SHP77 (cell line): ENCODE measurements at regions not wholly inside any gene's neighbourhood (a gene's known extent, or its start where the extent isn't known, plus 50 kb on each side); places are given as distances from the start of the nearest gene placed in this dataset.
"Not testable (repeated sequence)": the region's sequence is repeated elsewhere in the genome, so short reads cannot be mapped to it uniquely, and the experiment has no call there.

ENCODE experiments used
- DNase-seq, 2 experiments: peaks; one replicate each; lab custom pipeline; 2025; lab: John Stamatoyannopoulos, UW

DNA sequence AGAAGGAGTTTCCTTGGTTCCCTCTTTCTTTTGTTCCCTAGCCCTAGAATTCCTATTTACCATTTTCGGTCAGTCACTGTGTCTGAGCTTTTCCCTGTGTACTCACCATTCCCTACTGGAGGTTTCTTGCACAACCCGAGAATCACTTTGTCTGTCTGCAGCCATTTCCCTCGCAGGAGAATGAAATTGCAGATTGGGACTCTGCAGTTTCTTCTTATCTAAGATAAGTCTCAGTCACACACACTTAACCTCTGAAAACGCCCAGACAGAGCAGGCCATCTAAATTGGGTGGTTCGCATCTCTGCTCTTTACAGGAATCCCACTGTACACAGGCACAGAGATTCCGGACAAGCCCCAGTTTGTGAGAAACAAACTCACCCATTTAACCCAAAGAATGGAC is 58.6 kb upstream of the CNTNAP2 start:
- no peak for DNase-seq

DNA sequence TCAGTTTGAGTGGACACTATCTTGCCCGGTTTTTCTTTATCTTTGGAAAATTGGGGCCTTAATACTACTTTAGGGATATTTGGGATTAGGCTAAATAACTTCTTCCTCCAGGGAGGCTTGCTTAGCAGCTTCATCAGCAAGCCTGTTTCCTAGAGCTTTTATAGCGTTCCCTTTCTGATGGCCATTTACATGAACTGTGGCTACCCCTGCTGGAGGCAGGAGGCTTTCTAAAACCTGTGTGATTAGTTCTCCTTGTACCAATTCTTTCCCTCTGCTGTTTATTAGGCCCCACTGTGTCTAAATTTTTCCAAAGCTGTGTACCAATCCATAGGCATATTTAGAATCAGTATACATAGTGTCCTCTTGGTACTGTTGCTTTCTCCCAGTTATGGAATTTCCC is 61.7 kb upstream of the CNTNAP2 start:
- no peak for DNase-seq

DNA sequence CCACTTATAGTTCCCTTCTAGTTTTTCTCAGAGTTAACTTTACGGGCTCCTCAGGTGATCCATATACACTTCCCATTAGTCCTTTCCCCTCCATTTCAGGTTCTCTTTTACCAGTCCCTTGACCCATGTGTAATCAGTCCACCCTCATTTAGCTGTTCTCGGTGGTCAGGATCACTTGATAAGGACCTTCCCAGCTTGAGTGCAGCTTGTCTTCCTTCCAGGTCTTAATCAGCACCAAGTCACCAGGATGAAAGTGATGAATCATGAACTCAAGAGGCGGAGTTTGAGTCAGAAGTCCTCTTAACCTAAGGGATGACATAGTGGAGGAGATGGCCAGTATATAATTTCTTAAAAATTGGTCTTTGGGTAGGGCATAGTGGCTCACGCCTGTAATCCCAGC is 63.1 kb upstream of the CNTNAP2 start:
- no peak for DNase-seq

DNA sequence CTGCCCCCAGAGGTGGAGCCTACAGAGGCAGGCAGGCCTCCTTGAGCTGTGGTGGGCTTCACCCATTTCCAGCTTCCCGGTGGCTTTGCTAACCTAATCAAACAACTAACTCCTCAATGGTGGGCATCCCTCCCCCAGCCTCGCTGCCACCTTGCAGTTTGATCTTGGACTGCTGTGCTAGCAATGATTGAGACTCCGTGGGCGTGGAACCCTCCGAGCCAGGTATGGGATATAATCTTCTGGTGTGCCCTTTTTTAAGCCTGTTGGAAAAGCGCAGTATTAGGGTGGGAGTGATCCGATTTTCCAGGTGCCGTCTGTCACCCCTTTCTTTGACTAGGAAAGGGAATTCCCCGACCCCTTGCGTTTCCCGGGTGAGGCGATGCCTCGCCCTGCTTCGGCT is 73.3 kb upstream of the CNTNAP2 start:
- DNase-seq: not testable (repeated sequence)

DNA sequence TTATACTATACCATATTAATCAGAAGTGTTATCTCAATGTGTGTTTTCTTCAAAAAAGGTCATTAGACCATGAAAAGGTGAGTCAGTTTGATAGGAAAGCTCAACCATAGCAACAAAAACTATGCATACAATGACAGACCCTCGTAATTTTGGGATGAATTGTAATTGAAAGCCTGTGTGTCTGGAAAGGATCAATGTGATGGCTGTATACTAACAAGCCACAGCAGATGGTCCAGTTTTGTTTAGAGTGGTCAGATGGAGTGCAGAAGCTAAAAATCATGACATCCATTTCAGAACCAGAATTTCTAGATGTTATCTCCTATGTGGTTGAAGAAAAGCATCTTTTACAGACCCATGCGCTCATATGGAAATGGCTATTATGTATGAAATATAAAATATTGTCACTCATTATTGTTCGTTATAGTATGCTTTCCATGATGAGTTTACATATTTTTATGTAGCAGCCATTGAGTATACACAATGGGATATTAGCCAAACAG is 88.3 kb upstream of the CNTNAP2 start:
- no peak for DNase-seq

DNA sequence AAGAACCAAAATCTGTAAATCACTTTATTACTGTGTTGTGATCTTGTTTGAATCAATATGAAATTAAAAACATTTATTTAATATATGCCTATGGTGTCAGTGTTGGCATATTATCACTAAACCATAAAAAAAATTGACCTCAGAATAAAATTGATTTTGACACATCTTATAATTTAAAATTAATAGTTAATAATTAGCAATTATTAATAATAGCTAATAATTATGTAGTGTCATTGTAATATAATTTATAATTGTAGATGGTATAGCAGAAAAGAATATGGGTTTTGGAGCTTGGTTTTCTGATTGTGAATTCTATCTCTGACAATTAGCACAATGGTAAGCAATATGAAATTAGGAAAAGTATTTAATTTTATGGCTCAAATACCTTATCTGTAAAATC is 89.4 kb upstream of the CNTNAP2 start:
- DNase-seq: no peak

DNA sequence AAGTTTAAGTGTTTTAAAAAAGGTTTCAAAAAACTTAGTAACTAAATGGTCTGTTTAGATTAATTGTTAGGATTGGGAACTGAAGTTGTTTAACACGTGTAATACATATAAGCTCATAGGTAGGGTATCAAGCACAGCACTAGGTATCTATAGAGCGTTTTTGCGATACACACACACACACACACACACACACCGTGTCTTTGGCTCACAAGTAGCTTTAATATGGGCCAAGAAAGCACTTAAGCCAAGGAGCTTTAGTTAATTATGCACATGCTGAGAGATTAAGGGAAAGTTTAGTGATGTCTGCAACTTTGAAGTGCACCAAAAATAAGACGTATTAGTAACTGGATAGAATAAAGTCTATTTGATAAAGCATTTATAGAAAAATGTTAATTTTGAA is 93.8 kb upstream of the CNTNAP2 start:
- DNase-seq: no peak

DNA sequence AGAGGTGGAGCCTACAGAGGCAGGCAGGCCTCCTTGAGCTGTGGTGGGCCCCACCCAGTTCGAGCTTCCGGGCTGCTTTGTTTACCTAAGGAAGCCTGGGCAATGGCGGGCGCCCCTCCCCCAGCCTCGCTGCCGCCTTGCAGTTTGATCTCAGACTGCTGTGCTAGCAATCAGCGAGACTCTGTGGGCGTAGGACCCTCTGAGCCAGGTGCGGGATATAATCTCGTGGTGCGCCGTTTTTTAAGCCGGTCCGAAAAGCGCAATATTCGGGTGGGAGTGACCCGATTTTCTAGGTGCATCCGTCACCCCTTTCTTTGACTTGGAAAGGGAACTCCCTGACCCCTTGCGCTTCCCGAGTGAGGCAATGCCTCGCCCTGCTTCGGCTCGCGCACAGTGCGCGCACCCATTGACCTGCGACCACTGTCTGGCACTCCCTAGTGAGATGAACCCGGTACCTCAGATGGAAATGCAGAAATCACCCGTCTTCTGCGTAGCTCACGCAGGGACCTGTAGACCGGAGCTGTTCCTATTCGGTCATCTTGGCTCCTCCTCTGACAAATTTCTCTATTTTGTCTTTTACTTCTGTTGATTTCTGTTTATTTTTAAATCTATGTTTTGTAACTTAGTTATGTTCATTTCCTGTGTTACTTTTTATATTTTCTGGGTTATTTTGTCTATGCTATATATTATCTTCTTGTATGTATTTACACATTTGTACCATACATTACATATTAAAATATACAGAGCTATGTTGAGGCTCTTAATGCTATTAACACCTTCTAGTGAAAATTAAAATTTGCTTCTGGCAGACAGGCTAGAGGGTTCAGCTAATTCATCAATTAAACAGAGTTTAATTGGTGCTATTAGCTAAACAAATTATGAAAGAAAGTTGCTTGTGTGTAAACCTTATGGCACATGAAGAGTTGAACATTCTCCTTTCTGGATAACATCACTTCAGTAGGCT is 97.3 kb upstream of the CNTNAP2 start:
- DNase-seq: peak; percentile 9 to 26

DNA sequence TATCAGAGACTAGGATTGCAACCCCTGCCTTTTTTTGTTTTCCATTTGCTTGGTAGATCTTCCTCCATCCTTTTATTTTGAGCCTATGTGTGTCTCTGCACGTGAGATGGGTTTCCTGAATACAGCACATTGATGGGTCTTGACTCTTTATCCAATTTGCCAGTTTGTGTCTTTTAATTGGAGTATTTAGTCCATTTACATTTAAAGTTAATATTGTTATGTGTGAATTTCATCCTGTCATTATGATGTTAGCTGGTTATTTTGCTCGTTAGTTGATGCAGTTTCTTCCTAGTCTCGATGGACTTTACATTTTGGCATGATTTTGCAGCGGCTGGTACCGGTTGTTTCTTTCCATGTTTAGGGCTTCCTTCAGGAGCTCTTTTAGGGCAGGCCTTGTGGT is 99.2 kb upstream of the CNTNAP2 start:
- not testable (repeated sequence) for DNase-seq

DNA sequence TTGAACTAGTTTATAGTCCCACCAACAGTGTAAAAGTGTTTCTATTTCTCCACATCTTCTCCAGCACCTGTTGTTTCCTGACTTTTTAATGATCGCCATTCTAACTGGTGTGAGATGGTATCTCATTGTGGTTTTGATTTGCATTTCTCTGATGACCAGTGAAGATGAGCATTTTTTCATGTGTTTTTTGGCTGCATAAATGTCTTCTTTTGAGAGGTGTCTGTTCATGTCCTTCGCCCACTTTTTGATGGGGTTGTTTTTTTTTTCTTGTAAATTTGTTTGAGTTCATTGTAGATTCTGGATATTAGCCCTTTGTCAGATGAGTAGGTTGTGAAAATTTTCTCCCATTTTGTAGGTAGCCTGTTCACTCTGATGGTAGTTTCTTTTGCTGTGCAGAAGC is 102.4 kb upstream of the CNTNAP2 start:
- DNase-seq: not testable (repeated sequence)

DNA sequence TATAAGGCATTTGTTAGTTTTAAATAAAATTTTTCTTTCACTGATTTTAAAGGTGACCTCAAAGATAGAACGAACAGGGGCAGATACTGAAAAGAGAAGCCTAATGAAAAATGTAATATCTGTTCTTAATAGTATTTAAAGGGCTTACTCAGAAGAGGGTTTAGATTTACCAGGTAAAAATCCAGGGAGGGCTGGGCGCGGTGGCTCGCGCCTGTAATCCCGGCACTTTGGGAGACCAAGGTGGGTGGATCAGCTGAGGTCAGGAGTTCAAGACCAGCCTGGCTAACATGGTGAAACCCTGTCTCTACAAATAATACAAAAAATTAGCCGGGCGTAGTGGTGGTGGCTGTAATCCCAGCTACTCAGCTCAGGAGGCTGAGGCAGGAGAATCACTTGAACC is 108.3 kb upstream of the CNTNAP2 start:
- DNase-seq: no peak

DNA sequence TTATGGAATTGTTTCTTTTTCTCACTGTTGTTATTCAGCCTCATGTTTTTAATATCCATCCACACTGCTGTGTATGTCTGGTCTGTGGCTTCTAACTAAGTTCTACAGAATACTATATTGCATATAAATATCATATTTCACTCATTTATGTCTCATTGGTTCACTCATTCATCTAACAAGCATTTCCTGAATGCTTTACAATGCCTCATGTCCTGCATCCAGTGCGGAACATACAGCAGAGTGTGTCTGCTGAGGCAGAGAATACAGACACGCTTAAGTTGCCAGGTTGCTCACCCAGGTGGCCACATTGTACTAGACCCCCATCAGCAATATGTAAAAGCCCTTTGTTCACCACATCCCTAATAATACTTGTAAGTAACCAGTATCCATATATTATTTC is 111.8 kb upstream of the CNTNAP2 start:
- no peak for DNase-seq

DNA sequence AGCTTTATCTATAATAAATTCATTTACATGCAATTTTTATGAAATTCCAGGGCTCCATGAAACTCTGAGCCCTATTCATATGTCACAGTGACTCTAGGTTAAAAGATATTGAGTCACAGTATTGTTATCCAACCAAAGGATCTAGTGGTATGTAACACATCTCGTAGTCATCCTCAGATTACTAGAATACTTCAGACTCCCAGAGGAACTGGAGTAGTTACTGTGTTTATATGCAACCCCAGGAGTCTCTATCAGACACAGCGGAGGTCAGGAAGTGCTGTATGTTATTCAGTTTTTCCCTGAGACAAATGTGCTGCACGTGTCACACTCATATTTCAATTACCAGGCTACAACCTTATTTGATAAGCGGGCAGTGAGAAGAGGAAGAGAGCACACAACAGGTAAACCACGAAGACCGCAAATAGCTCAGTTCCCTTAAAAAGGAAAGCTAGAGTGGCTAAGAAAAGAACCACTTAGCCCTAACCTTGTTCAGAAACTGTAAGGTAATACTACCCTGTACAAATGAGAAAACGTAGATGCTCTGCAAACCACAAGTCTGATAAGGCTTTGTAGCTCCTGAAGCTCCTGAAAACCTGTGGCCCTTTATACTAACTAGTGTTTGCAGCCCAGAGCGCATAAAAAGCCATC is 114.0 kb upstream of the CNTNAP2 start:
- no peak for DNase-seq

DNA sequence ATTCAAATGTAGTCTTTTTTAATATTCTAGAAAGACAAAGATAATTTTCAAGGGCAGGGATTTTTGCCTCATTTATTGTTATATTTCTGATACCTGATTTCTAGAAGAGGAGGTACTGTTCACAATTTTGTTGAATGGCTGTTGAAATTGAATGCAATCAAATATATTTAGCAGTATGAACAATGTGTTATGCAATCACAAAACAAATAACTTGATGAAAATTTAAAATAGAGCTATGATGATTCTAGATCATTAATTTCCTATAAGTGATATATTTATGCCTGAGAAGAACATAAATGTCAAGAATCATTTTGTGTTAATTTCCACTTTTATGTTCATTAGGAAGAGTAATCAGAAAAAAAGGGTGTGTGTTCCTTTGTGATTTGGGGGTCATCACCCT is 114.6 kb upstream of the CNTNAP2 start:
- no peak for DNase-seq

DNA sequence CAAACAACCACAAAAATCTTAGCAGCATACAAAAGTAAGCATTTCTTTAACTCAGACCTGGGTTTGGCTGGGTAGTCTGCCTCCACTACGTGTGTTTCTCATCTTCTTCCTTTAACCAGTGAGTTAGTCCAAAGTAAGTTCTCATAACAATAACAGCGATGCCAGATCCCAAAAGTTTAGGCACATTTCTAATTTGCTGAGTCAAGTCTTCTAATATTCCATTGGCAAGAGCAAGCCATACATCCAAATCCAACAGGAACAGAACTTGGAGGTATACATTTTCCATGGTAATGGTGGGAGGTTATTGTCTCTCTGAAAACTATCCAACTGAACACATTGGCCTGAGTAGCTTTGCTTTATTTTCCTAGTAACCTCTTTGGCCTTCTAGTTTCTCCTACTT is 115.7 kb upstream of the CNTNAP2 start:
- no peak for DNase-seq

DNA sequence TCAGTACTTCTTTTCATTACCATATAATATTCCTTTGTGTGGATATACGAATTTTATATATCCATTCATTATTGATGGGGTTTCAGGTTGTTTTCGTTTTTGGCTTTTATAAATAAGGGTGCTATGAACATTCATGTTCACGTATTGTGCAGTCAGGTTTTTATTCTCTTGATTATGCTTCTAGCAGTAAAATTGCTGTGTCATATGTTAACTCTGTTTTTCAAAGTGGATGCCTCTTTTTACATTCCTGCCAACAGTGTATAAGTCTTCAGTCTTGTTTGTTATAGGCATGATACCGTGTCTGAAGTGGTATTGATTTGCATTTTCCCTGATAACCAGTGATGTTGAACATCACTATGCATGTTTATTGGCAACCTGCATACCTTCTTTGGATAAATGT is 127.1 kb upstream of the CNTNAP2 start:
- no peak for DNase-seq

DNA sequence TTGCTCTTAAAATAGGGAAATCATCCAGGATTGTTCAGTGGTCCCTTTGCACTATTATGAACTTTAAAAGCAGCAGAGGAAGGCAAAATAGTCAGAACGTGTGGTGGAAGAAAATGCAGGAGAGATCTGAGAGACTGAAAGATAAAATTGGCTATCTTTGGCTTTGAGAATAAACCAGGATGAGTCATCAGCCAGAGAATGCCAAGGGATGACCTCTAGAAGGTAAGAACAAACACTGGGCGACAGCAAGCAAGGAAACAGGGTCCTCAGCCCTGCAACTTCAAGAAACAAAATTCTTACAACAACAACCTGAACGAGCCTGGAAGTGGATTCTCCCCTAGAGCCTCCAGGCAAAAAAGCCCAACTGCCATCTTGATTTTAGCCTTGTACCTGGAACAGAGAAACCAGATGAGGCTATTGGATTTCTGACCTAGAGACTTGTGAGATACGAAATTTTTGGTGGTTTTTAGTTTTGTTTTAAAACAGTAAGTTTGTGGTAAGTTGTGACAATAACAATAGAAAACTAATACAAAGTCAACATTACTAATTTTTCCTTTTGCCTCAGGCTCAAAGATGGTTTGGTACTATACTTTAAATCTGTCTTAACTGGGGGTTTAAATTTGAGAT is 130.2 kb upstream of the CNTNAP2 start:
- no peak for DNase-seq

DNA sequence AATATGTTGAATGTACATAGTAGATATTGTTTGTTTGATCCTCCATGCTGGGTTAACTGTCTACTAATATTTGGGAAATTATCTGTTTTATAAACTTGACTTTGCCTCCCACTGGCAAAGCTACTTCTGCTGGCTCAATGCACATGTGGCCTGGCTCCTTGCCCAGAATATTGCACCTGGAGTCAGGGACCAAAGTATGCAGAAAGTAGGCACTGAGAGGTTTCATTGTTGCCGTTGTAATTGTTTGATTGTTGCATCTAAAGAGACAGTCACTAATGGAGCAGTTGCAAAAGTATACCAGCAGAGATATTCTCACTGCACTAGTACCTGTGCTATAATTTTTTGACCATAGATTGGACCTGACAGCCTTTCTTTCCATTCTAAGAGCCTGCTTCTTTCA is 137.8 kb upstream of the CNTNAP2 start:
- DNase-seq: peak; percentile 32 to 64

DNA sequence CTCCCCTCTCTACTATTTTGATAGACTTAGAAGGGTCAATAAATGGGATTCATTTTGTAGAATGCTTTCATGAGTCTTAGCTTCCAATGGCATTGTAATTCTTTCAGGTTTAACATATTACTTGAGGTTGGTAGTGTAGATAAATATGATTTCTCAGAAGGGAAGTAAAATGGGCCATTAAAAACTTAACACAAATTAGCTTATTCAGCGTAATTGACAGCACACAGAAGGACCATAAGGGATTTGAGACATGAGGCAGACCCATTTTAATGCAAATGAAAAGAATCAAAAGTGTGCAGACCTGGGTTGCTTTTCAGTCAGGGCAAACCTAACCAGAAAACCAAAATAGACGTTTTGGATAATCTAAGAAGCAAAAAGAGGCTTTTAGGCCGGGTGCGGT is 156.6 kb upstream of the CNTNAP2 start:
- no peak for DNase-seq

DNA sequence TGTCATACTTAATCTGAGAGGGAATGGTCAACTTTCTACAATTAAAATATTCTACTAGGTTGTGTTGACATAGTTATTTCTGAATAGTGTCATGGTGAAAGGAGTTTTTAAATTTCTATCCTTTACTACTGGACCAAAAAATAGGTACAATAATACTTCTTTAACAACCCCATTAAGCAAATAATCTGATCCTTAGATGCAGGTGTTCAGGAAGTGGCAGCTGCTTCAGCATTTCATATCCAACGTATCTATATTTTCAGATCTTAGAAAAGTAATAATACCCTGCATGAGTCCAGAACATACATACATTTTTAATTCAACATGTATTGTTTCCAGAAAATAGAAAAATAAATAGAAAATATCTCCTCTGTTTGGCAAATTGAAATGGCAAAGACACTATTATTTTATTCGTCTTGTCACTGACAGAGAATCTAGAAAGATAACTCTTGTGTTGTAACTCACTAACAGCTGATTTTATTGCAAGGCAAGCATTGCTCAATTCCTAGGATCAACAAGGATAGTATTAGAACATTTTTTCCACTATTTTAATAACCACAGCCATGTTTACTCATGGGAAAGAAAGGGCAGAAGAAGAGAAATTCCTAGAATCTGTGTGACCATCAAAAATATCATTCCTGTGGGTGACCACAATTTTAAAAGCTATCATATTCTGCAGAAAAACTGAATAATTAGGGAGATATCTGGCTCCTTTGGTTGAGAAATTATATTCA is 159.3 kb upstream of the CNTNAP2 start:
- DNase-seq: peak in 1 of 2 experiments; percentile 4

DNA sequence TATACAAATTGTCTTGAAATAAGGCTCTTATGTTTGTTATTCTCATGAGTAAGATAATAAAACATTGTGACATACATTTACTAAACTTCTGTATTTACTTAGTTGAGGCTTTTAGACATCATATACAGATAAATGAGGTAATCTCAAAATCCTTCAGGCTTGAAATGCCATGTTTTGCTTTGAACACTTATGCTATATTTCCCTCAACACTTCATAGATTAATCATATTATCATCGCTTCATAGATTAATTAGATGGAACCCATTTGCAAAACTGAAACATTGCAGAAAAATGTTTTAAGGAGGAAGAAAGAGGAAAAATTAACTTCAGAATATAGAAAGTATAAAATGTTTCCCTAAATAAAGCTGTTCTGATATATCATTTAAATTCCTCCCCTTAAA is 165.0 kb upstream of the CNTNAP2 start:
- no peak for DNase-seq

DNA sequence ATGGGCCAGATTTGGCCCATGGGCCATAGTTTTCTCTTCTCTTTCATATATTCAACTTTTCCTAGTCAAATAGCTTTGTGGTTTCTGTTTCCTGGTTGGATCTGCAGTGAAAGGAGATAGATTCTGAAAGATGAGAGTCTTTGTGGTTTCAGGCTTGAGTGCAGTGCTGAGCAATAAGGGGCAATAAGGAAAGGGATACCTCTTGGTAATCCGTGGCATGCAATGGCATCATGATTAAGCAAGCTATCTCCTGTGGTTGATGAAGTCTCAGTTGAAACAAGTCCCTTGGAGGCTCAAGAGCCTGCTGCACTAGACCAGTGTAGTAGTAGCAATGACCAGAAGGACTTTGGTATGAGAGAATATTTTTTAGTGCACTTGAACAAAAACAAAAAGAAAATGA is 187.7 kb upstream of the CNTNAP2 start:
- DNase-seq: no peak
